NCI-H345 (cell line): ENCODE measurements at regions not wholly inside any gene's neighbourhood (a gene's known extent, or its start where the extent isn't known, plus 50 kb on each side); places are given as distances from the start of the nearest gene placed in this dataset.
"Not testable (repeated sequence)": the region's sequence is repeated elsewhere in the genome, so short reads cannot be mapped to it uniquely, and the experiment has no call there.

Experiments used
- DNase-seq: peaks from one replicate; lab custom pipeline; 2025; lab: John Stamatoyannopoulos, UW

GRCh38 chr1:64361974-64362373 lies 108.0 kb upstream of the CACHD1 start:
- no peak for DNase-seq

- no peak for DNase-seq
Measured at GRCh38 chr1:64363111-64363510, 106.8 kb upstream of the CACHD1 start.

GRCh38 chr1:64363616-64364015 lies 106.3 kb upstream of the CACHD1 start:
- DNase-seq, result no peak

GRCh38 chr1:64366821-64367220 lies 103.1 kb upstream of the CACHD1 start:
- no peak for DNase-seq

- DNase-seq, result no peak
Measured at GRCh38 chr1:64368344-64368743, 101.6 kb upstream of the CACHD1 start.

- no peak for DNase-seq
Measured at GRCh38 chr1:64378826-64379225, 91.1 kb upstream of the CACHD1 start.

GRCh38 chr1:64387389-64388285 lies 82.3 kb upstream of the CACHD1 start:
- no peak for DNase-seq

- no peak for DNase-seq
Measured at GRCh38 chr1:64388336-64388735, 81.6 kb upstream of the CACHD1 start.

GRCh38 chr1:64392109-64392508 lies 77.8 kb upstream of the CACHD1 start:
- DNase-seq, result no peak

GRCh38 chr1:64393790-64394189 lies 76.1 kb upstream of the CACHD1 start:
- no peak for DNase-seq

- no peak for DNase-seq
Measured at GRCh38 chr1:64396817-64397216, 73.1 kb upstream of the CACHD1 start.

GRCh38 chr1:64397541-64397940 lies 72.4 kb upstream of the CACHD1 start:
- no peak for DNase-seq

GRCh38 chr1:64398936-64399335 lies 71.0 kb upstream of the CACHD1 start:
- no peak for DNase-seq

GRCh38 chr1:64401285-64401684 lies 68.6 kb upstream of the CACHD1 start:
- no peak for DNase-seq

- DNase-seq, result no peak
Measured at GRCh38 chr1:64403331-64403730, 66.6 kb upstream of the CACHD1 start.

- DNase-seq, result no peak
Measured at GRCh38 chr1:64404202-64404601, 65.7 kb upstream of the CACHD1 start.

GRCh38 chr1:64405833-64406232 lies 64.1 kb upstream of the CACHD1 start:
- no peak for DNase-seq

- DNase-seq, result no peak
Measured at GRCh38 chr1:64410217-64410616, 59.7 kb upstream of the CACHD1 start.

GRCh38 chr1:64414855-64415546 lies 54.9 kb upstream of the CACHD1 start:
- not testable (repeated sequence) for DNase-seq

- no peak for DNase-seq
Measured at GRCh38 chr1:64417803-64418202, 52.1 kb upstream of the CACHD1 start.
